GM18508 (cell line): ENCODE measurements at regions not wholly inside any gene's neighbourhood (a gene's known extent, or its start where the extent isn't known, plus 50 kb on each side); places are given as distances from the start of the nearest gene placed in this dataset.

ENCODE experiments used
- ATAC-seq: cut with Tn5 transposase; IDR thresholded peaks from one replicate; pipeline ENCODE4 v1.9.1; 2021; ENCODE audit warnings: moderate number of reproducible peaks; ENCODE audit not compliant: insufficient read depth, unreplicated experiment

GRCh38 chr22:49108636-49109315, 718.9 kb downstream of the BRD1 start:
- ATAC-seq: no peak

- no peak for ATAC-seq
Measured at GRCh38 chr22:49107961-49108530, 719.6 kb downstream of the BRD1 start.

GRCh38 chr22:49107561-49107960, 720.1 kb downstream of the BRD1 start:
- ATAC-seq: no peak

GRCh38 chr22:49106842-49107152, 720.9 kb downstream of the BRD1 start:
- no peak for ATAC-seq

- no peak for ATAC-seq
Measured at GRCh38 chr22:49106096-49106841, 721.4 kb downstream of the BRD1 start.

GRCh38 chr22:49104434-49104833, 723.2 kb downstream of the BRD1 start:
- ATAC-seq: no peak

GRCh38 chr22:49103314-49104059, 724.2 kb downstream of the BRD1 start:
- ATAC-seq: no peak

- no peak for ATAC-seq
Measured at GRCh38 chr22:49102367-49102766, 725.3 kb downstream of the BRD1 start.

- no peak for ATAC-seq
Measured at GRCh38 chr22:49101873-49102272, 725.8 kb downstream of the BRD1 start.

GRCh38 chr22:49101225-49101624, 726.4 kb downstream of the BRD1 start:
- no peak for ATAC-seq

GRCh38 chr22:49100773-49101172, 726.9 kb downstream of the BRD1 start:
- ATAC-seq: no peak

- ATAC-seq: no peak
Measured at GRCh38 chr22:49100316-49100715, 727.4 kb downstream of the BRD1 start.

GRCh38 chr22:49099496-49100124, 728.1 kb downstream of the BRD1 start:
- no peak for ATAC-seq

- ATAC-seq: no peak
Measured at GRCh38 chr22:49099089-49099488, 728.6 kb downstream of the BRD1 start.

GRCh38 chr22:49097966-49098365, 729.7 kb downstream of the BRD1 start:
- ATAC-seq: no peak

- ATAC-seq: no peak
Measured at GRCh38 chr22:49097171-49097925, 730.3 kb downstream of the BRD1 start.

GRCh38 chr22:49096476-49096875, 731.2 kb downstream of the BRD1 start:
- no peak for ATAC-seq

- no peak for ATAC-seq
Measured at GRCh38 chr22:49095366-49095765, 732.3 kb downstream of the BRD1 start.

GRCh38 chr22:49094858-49095257, 732.8 kb downstream of the BRD1 start:
- no peak for ATAC-seq

- no peak for ATAC-seq
Measured at GRCh38 chr22:49094151-49094550, 733.5 kb downstream of the BRD1 start.
